ENCODE measurements at regions not wholly inside any gene's neighbourhood (a gene's known extent, or its start where the extent isn't known, plus 50 kb on each side); places are given as distances from the start of the nearest gene placed in this dataset.

- TF ChIP-seq NFIC (IDR thresholded peaks at IDR 0.05) (no peak), TAF1 (IDR thresholded peaks at IDR 0.05; ENCODE audit: low read depth) (no peak), TEAD4 (IDR thresholded peaks at IDR 0.05) (no peak), EP300 (IDR thresholded peaks at IDR 0.05; ENCODE audit: borderline replicate concordance) (no peak), USF1 (IDR thresholded peaks at IDR 0.05) (no peak), RAD21 (IDR thresholded peaks at IDR 0.05; ENCODE audit: low read depth) (no peak), CREB1 (IDR thresholded peaks at IDR 0.05; ENCODE audit: low read depth) (no peak), EGR1 (IDR thresholded peaks at IDR 0.05) (no peak), FOXM1 (IDR thresholded peaks at IDR 0.05; ENCODE audit: borderline replicate concordance, low read depth) (no peak), CEBPB (IDR thresholded peaks at IDR 0.05) (no peak)
- TF ChIP-seq, protein P1, sequence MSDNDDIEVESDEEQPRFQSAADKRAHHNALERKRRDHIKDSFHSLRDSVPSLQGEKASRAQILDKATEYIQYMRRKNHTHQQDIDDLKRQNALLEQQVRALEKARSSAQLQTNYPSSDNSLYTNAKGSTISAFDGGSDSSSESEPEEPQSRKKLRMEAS (IDR thresholded peaks at IDR 0.05): no peak
- TF ChIP-seq, protein P2, sequence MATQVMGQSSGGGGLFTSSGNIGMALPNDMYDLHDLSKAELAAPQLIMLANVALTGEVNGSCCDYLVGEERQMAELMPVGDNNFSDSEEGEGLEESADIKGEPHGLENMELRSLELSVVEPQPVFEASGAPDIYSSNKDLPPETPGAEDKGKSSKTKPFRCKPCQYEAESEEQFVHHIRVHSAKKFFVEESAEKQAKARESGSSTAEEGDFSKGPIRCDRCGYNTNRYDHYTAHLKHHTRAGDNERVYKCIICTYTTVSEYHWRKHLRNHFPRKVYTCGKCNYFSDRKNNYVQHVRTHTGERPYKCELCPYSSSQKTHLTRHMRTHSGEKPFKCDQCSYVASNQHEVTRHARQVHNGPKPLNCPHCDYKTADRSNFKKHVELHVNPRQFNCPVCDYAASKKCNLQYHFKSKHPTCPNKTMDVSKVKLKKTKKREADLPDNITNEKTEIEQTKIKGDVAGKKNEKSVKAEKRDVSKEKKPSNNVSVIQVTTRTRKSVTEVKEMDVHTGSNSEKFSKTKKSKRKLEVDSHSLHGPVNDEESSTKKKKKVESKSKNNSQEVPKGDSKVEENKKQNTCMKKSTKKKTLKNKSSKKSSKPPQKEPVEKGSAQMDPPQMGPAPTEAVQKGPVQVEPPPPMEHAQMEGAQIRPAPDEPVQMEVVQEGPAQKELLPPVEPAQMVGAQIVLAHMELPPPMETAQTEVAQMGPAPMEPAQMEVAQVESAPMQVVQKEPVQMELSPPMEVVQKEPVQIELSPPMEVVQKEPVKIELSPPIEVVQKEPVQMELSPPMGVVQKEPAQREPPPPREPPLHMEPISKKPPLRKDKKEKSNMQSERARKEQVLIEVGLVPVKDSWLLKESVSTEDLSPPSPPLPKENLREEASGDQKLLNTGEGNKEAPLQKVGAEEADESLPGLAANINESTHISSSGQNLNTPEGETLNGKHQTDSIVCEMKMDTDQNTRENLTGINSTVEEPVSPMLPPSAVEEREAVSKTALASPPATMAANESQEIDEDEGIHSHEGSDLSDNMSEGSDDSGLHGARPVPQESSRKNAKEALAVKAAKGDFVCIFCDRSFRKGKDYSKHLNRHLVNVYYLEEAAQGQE (IDR thresholded peaks at IDR 0.05; ENCODE audit: low read depth): no peak
Observed at GRCh38 chr1:204788470-204788869, 82.2 kb upstream of the NFASC start.

Data from Ishikawa (cell line).